HG02938 (cell line): ENCODE measurements at regions not wholly inside any gene's neighbourhood (a gene's known extent, or its start where the extent isn't known, plus 50 kb on each side); places are given as distances from the start of the nearest gene placed in this dataset.

Source experiments
- ATAC-seq: cut with Tn5 transposase; IDR thresholded peaks from one replicate; pipeline ENCODE4 v1.9.1; 2021; ENCODE audit warnings: mild to moderate bottlenecking, moderate library complexity; ENCODE audit not compliant: unreplicated experiment

GRCh38 chr4:123259676-123260646 is 136.6 kb upstream of the SPRY1 start:
- ATAC-seq, result no peak

GRCh38 chr4:123260653-123261052 is 135.9 kb upstream of the SPRY1 start:
- ATAC-seq, result no peak

- ATAC-seq, result no peak
Observed at GRCh38 chr4:123262080-123262479, 134.5 kb upstream of the SPRY1 start.

- ATAC-seq, result no peak
Observed at GRCh38 chr4:123265443-123265842, 131.2 kb upstream of the SPRY1 start.

GRCh38 chr4:123266221-123266620 is 130.4 kb upstream of the SPRY1 start:
- no peak for ATAC-seq

- no peak for ATAC-seq
Observed at GRCh38 chr4:123278755-123279154, 117.8 kb upstream of the SPRY1 start.

GRCh38 chr4:123283371-123283895 is 113.2 kb upstream of the SPRY1 start:
- no peak for ATAC-seq

GRCh38 chr4:123284168-123284567 is 112.4 kb upstream of the SPRY1 start:
- ATAC-seq, result no peak

GRCh38 chr4:123286903-123287466 is 109.6 kb upstream of the SPRY1 start:
- no peak for ATAC-seq

- ATAC-seq, result peak; percentile 69
Observed at GRCh38 chr4:123288309-123289025, 108.1 kb upstream of the SPRY1 start.

GRCh38 chr4:123291329-123291728 is 105.3 kb upstream of the SPRY1 start:
- ATAC-seq, result no peak

- ATAC-seq, result peak; percentile 75
Observed at GRCh38 chr4:123297836-123298235, 98.8 kb upstream of the SPRY1 start.

GRCh38 chr4:123298261-123298660 is 98.3 kb upstream of the SPRY1 start:
- no peak for ATAC-seq

GRCh38 chr4:123298801-123299200 is 97.8 kb upstream of the SPRY1 start:
- no peak for ATAC-seq

GRCh38 chr4:123299212-123299691 is 97.3 kb upstream of the SPRY1 start:
- ATAC-seq, result no peak

GRCh38 chr4:123300222-123301039 is 96.2 kb upstream of the SPRY1 start:
- no peak for ATAC-seq

GRCh38 chr4:123301923-123302322 is 94.7 kb upstream of the SPRY1 start:
- ATAC-seq, result no peak

GRCh38 chr4:123304151-123304964 is 92.2 kb upstream of the SPRY1 start:
- ATAC-seq, result peak; percentile 70

GRCh38 chr4:123305736-123306135 is 90.9 kb upstream of the SPRY1 start:
- no peak for ATAC-seq

- ATAC-seq, result no peak
Observed at GRCh38 chr4:123306769-123307168, 89.8 kb upstream of the SPRY1 start.
